Osteocyte (in vitro differentiated cells): ENCODE measurements at regions not wholly inside any gene's neighbourhood (a gene's known extent, or its start where the extent isn't known, plus 50 kb on each side); places are given as distances from the start of the nearest gene placed in this dataset.

Experiments
- DNase-seq: peaks from one replicate; pipeline ENCODE4 v3.0.0; 2021; ENCODE audit warnings: mixed read lengths; ENCODE audit not compliant: unreplicated experiment; ENCODE audit errors: extremely low spot score
- H3K27ac Mint-ChIP-seq: one replicate; pipeline ENCODE4 v1.8.0; 2021; ENCODE audit warnings: mild to moderate bottlenecking, mixed read lengths; ENCODE audit not compliant: unreplicated experiment
- H3K27me3 Mint-ChIP-seq: one replicate; pipeline ENCODE4 v1.8.0; 2021; ENCODE audit warnings: mixed read lengths; ENCODE audit not compliant: unreplicated experiment
- H3K36me3 Mint-ChIP-seq: one replicate; pipeline ENCODE4 v1.8.0; 2021; ENCODE audit warnings: mixed read lengths; ENCODE audit not compliant: unreplicated experiment
- H3K4me1 Mint-ChIP-seq: one replicate; pipeline ENCODE4 v1.8.0; 2021; ENCODE audit warnings: mixed read lengths; ENCODE audit not compliant: unreplicated experiment
- H3K4me3 Mint-ChIP-seq: one replicate; pipeline ENCODE4 v1.8.0; 2021; ENCODE audit warnings: mild to moderate bottlenecking, moderate library complexity, mixed read lengths; ENCODE audit not compliant: unreplicated experiment
- H3K9me3 Mint-ChIP-seq: one replicate; pipeline ENCODE4 v1.8.0; 2021; ENCODE audit warnings: mixed read lengths; ENCODE audit not compliant: unreplicated experiment
- TF ChIP-seq, protein P1 (sequence below): fragments of 200-600 bp; sonication (generic); IDR thresholded peaks from 2 replicates; pipeline ENCODE4 v1.5.0; 2021; ENCODE audit warnings: antibody characterized with exemption, mild to moderate bottlenecking, moderate library complexity

DNA sequence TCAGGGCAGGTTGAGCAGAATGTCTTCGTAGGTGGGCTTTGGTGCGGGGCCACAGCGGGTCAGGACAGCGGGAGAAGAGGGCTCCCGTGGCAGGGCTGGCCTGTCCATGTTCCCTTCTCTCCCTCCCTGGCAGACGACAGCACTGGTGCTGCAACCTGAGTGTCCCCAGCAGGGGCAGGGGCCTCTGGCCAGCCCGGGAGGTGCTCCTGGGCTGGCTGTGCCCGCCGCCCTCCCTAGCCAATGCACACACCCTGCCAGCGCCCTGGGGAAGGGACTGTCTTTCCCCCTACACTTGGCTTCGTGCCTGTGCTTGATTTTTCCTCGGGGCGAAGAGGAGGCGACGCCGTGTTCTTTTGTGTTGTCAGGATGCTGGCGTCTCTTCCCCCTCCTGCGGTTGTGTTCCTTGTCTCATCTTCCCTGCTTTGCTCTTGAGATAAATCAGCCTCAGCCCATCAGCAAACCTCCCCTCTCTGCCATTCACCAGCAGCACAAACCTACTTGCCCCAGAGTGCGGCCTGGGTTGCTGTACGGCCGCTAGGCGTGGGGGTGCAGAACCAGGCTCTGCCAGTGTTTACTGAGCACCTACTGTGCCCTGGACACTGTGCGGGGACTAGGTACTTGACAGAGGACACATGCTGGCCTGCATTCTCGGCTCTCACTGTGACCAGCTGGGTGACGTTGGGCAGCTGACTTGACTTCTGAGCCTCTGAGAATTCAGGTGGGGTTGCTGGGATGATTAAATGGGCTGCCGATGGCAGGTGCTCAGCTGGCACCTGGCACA lies 237.3 kb upstream of the CIBAR2 start:
- DNase-seq, result no peak
- Mint-ChIP-seq H3K27me3 (no peaks in the 10 kb centered on the region), H3K4me1 (peaks cover 44% of the 10 kb centered on the region), H3K27ac (peak overlapping the region; percentile 35), H3K36me3 (no peaks in the 10 kb centered on the region), H3K9me3 (no peaks in the 10 kb centered on the region), H3K4me3 (no peak overlapping the region)
- TF ChIP-seq, protein P1, sequence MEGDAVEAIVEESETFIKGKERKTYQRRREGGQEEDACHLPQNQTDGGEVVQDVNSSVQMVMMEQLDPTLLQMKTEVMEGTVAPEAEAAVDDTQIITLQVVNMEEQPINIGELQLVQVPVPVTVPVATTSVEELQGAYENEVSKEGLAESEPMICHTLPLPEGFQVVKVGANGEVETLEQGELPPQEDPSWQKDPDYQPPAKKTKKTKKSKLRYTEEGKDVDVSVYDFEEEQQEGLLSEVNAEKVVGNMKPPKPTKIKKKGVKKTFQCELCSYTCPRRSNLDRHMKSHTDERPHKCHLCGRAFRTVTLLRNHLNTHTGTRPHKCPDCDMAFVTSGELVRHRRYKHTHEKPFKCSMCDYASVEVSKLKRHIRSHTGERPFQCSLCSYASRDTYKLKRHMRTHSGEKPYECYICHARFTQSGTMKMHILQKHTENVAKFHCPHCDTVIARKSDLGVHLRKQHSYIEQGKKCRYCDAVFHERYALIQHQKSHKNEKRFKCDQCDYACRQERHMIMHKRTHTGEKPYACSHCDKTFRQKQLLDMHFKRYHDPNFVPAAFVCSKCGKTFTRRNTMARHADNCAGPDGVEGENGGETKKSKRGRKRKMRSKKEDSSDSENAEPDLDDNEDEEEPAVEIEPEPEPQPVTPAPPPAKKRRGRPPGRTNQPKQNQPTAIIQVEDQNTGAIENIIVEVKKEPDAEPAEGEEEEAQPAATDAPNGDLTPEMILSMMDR, result no peak

DNA sequence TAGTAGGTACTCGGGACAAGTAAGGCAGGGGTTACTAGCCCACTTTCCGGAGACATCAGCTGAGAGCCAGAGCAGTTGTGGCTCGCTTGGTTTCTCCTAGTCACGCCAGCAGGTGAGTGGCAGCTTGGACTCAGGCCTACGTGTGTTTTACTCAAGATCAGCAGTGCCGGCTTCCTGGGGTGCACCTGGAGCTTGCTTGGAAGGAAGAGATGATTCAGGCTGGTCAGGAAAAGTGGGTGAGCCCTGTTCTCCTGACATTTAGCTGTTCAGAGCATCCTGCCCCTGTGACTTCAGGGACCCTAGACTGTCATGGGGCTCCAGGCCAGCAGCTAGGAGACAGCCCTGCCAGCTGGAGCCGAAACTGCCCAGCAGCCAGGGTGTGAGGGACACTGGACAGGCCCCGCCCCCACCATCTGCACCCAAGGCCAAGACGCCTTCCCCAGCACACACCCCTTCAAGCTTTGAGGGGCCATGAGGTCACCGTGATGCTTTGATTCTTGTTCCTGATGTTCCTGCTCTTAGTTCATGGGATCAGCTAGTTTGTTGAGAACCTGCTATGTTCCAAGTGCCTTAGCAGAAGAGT lies 238.0 kb upstream of the CIBAR2 start:
- no peaks in the 10 kb centered on the region for H3K27me3 Mint-ChIP-seq
- no peak for DNase-seq
- H3K9me3 Mint-ChIP-seq, result no peaks in the 10 kb centered on the region
- TF ChIP-seq, protein P1, result no peak
- peak overlapping the region; percentile 80 for H3K27ac Mint-ChIP-seq
- peaks cover 51% of the 10 kb centered on the region for H3K4me1 Mint-ChIP-seq
- no peaks in the 10 kb centered on the region for H3K36me3 Mint-ChIP-seq
- H3K4me3 Mint-ChIP-seq, result no peak overlapping the region

DNA sequence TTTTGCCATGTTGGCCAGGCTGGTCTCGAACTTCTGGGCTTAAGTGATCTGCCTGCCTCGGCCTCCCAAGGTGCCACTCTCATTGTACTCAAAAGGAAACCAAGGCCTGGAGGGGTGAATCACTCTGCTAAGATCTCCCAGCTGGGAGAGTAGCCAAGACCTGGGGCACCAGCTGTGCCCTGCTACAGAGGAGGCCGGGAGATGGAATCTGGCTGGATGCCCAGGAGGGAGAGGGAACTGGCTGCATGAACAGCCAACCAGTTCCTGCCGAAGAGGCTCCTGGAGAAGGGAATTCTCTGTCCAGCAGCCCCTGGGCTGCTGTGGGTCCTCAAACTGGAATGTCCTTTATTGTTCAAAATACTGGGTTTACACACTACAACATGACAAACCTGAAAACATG lies 238.7 kb upstream of the CIBAR2 start:
- Mint-ChIP-seq H3K27me3 (no peaks in the 10 kb centered on the region), H3K4me1 (peaks cover 58% of the 10 kb centered on the region), H3K27ac (peak overlapping the region; percentile 80), H3K9me3 (no peaks in the 10 kb centered on the region), H3K4me3 (no peak overlapping the region), H3K36me3 (no peaks in the 10 kb centered on the region)
- peak; percentile 98 for DNase-seq
- TF ChIP-seq, protein P1, result no peak

DNA sequence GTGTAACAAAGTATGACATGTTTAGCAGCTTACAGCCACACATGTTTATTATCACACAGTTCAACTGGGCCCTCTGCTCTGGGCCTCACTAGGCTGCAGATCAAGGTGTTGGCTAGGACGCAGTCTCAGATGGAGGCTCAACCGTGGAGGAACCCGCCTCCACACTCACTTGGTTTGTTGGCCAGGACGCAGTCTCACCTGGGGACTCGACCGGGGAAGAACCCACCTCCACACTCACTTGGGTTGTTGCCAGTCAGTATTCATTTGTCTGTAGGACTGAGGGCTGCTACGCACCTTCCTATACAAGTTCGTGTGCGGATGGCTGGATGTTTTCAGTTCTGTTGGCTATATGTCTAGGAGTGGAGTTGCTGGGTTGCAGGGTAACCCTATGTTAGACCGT lies 240.7 kb upstream of the CIBAR2 start:
- Mint-ChIP-seq H3K36me3 (no peaks in the 10 kb centered on the region), H3K4me3 (no peak overlapping the region), H3K27ac (no peak overlapping the region), H3K9me3 (no peaks in the 10 kb centered on the region), H3K27me3 (no peaks in the 10 kb centered on the region), H3K4me1 (peaks cover 62% of the 10 kb centered on the region)
- TF ChIP-seq, protein P1, result no peak
- DNase-seq, result no peak

DNA sequence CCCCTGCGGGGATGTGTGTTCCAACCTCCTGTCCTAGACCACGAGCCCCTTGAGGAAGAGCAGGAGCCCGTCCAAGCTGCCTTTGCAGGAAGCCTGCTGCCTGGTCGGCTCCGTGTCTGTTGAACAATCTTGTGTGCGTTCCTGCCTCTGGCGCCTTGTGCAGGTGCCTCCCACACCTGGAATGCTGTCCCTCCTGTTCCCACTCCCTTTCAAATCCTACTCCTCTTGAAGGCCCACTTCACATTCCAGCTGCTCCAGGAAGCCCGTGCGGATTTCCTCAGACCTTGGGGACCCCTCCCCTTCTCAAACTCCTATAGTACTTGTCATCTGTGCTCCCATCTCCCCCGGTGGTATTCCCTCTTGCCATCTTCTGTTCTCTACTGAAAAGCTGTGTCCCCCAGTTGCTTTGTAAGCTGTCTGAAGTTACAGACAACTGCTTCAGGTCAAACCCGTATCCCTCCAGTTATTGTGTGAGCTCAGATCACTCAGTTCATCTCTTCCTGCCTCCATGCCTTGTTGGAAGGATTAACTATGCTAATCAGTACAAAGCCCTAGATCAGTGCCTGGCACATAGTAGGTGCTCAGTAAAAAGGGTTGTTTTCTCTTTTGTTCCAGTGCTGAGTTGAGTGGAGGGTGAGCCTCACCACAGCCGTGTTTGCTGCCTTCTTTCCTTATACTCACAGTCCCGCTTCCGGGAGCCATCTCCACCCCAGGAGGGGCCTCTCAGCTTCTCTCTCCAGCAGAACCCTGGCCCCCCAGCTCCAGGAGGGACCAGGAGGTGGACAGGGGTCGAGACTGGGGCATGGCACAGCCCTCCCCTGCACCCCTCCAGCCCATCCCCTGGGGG lies 241.8 kb upstream of the CIBAR2 start:
- peak overlapping the region; percentile 75 for H3K27ac Mint-ChIP-seq
- TF ChIP-seq, protein P1, result no peak
- H3K9me3 Mint-ChIP-seq, result no peaks in the 10 kb centered on the region
- no peak overlapping the region for H3K4me3 Mint-ChIP-seq
- no peak for DNase-seq
- no peaks in the 10 kb centered on the region for H3K27me3 Mint-ChIP-seq
- no peaks in the 10 kb centered on the region for H3K36me3 Mint-ChIP-seq
- peaks cover 66% of the 10 kb centered on the region for H3K4me1 Mint-ChIP-seq
